ENCODE measurements at regions not wholly inside any gene's neighbourhood (a gene's known extent, or its start where the extent isn't known, plus 50 kb on each side); places are given as distances from the start of the nearest gene placed in this dataset.
A peak's percentile ranks its signal among the peaks of the same experiment; 100 is the strongest.
"Not testable (repeated sequence)": the region's sequence is repeated elsewhere in the genome, so short reads cannot be mapped to it uniquely, and the experiment has no call there.

- DNase-seq (ENCODE audit: low read depth), result not testable (repeated sequence)
These were observed 53.4 kb upstream of the MED14 start for GRCh38 chrX:40788698-40789097.

GRCh38 chrX:40792433-40792832 lies 57.1 kb upstream of the MED14 start:
- no peak for DNase-seq (ENCODE audit: low read depth)

GRCh38 chrX:40794829-40795130 lies 59.4 kb upstream of the MED14 start:
- not testable (repeated sequence) for DNase-seq (ENCODE audit: low read depth)

GRCh38 chrX:40799745-40800144 lies 64.4 kb upstream of the MED14 start:
- DNase-seq (ENCODE audit: low read depth), result not testable (repeated sequence)

GRCh38 chrX:40805404-40805803 lies 70.1 kb upstream of the MED14 start:
- no peak for DNase-seq (ENCODE audit: low read depth)

- DNase-seq (ENCODE audit: low read depth), result no peak
These were observed 71.3 kb upstream of the MED14 start for GRCh38 chrX:40806513-40807220.

GRCh38 chrX:40807384-40807783 lies 72.0 kb upstream of the MED14 start:
- DNase-seq (ENCODE audit: low read depth), result no peak

GRCh38 chrX:40808203-40808602 lies 72.9 kb upstream of the MED14 start:
- DNase-seq (ENCODE audit: low read depth), result no peak

GRCh38 chrX:40809210-40809609 lies 73.9 kb upstream of the MED14 start:
- DNase-seq (ENCODE audit: low read depth), result no peak

GRCh38 chrX:40815045-40815444 lies 79.7 kb upstream of the MED14 start:
- not testable (repeated sequence) for DNase-seq (ENCODE audit: low read depth)

- no peak for DNase-seq (ENCODE audit: low read depth)
These were observed 81.6 kb upstream of the MED14 start for GRCh38 chrX:40816906-40817305.

- no peak for DNase-seq (ENCODE audit: low read depth)
These were observed 82.9 kb upstream of the MED14 start for GRCh38 chrX:40818236-40818635.

- no peak for DNase-seq (ENCODE audit: low read depth)
These were observed 86.4 kb upstream of the MED14 start for GRCh38 chrX:40821780-40822179.

GRCh38 chrX:40827331-40827730 lies 92.0 kb upstream of the MED14 start:
- DNase-seq (ENCODE audit: low read depth), result no peak

GRCh38 chrX:40831750-40832149 lies 96.4 kb upstream of the MED14 start:
- DNase-seq (ENCODE audit: low read depth), result no peak

- no peak for DNase-seq (ENCODE audit: low read depth)
These were observed 97.4 kb upstream of the MED14 start for GRCh38 chrX:40832723-40833122.

- DNase-seq (ENCODE audit: low read depth), result no peak
These were observed 98.9 kb upstream of the MED14 start for GRCh38 chrX:40834225-40834624.

GRCh38 chrX:40835526-40835925 lies 100.2 kb upstream of the MED14 start:
- no peak for DNase-seq (ENCODE audit: low read depth)

GRCh38 chrX:40843643-40844042 lies 108.3 kb upstream of the MED14 start:
- DNase-seq (ENCODE audit: low read depth), result no peak

- no peak for DNase-seq (ENCODE audit: low read depth)
These were observed 109.1 kb upstream of the MED14 start for GRCh38 chrX:40844471-40844870.

- DNase-seq (ENCODE audit: low read depth), result peak; percentile 89
These were observed 110.1 kb upstream of the MED14 start for GRCh38 chrX:40845331-40845911.

GRCh38 chrX:40849906-40850823 lies 114.8 kb upstream of the MED14 start:
- DNase-seq (ENCODE audit: low read depth), result no peak

- no peak for DNase-seq (ENCODE audit: low read depth)
These were observed 117.2 kb upstream of the MED14 start for GRCh38 chrX:40852586-40852985.

Data from GM04503 (cell line).